DOHH2 (cell line): ENCODE measurements at regions not wholly inside any gene's neighbourhood (a gene's known extent, or its start where the extent isn't known, plus 50 kb on each side); places are given as distances from the start of the nearest gene placed in this dataset.

Experiments used
- H3F3A ChIP-seq: fragments of 200-600 bp; sonication (generic), shearing (Covaris generic); 2 replicates; pipeline ENCODE4 v1.6.0; 2016; ENCODE audit warnings: antibody characterized with exemption, mild to moderate bottlenecking; ENCODE audit not compliant: control insufficient read depth, insufficient read depth
- H3K27ac ChIP-seq: fragments of 200-600 bp; sonication (generic); 2 replicates; pipeline ENCODE4 v1.5.1; 2014; ENCODE audit warnings: low read depth, mild to moderate bottlenecking, low read length, moderate library complexity
- H3K27me3 ChIP-seq: fragments of 200-600 bp; sonication (generic); 2 replicates; pipeline ENCODE4 v1.6.1; 2014; ENCODE audit warnings: mild to moderate bottlenecking, low read length, mixed read lengths; ENCODE audit not compliant: control insufficient read depth
- H3K36me3 ChIP-seq: fragments of 200-600 bp; sonication (generic); 2 replicates; pipeline ENCODE4 v1.6.1; 2014; ENCODE audit warnings: mild to moderate bottlenecking, low read length, moderate library complexity, mixed read lengths; ENCODE audit not compliant: control insufficient read depth
- H3K4me1 ChIP-seq: fragments of 200-600 bp; sonication (generic); 2 replicates; pipeline ENCODE4 v1.6.1; 2014; ENCODE audit warnings: mild to moderate bottlenecking, low read length, mixed read lengths; ENCODE audit not compliant: control insufficient read depth
- H3K4me2 ChIP-seq: fragments of 200-600 bp; sonication (generic); 2 replicates; pipeline ENCODE4 v1.6.0; 2014; ENCODE audit warnings: mild to moderate bottlenecking, low read length, moderate library complexity
- H3K4me3 ChIP-seq: fragments of 200-600 bp; sonication (generic); 2 replicates; pipeline ENCODE4 v1.5.1; 2014; ENCODE audit warnings: mild to moderate bottlenecking, low read length, mixed read lengths
- H3K79me2 ChIP-seq: fragments of 200-600 bp; sonication (generic); 2 replicates; pipeline ENCODE4 v1.6.1; 2014; ENCODE audit warnings: mild to moderate bottlenecking, low read length, mixed read lengths; ENCODE audit not compliant: control insufficient read depth
- H3K9me2 ChIP-seq: fragments of 200-600 bp; sonication (generic); replicated peaks from 2 replicates; pipeline ENCODE4 v1.6.1; 2014; ENCODE audit warnings: mild to moderate bottlenecking, low read length, mixed read lengths; ENCODE audit not compliant: control insufficient read depth
- H3K9me3 ChIP-seq: fragments of 200-600 bp; sonication (generic); 2 replicates; pipeline ENCODE4 v1.6.1; 2014; ENCODE audit warnings: antibody characterized with exemption, low read length, mixed read lengths; ENCODE audit not compliant: control insufficient read depth, insufficient read depth
- H4K20me1 ChIP-seq: fragments of 200-600 bp; sonication (generic); 2 replicates; pipeline ENCODE4 v1.6.0; 2014; ENCODE audit warnings: low read depth, mild to moderate bottlenecking, antibody characterized with exemption, low read length, moderate library complexity; ENCODE audit not compliant: control insufficient read depth, insufficient read depth
- CTCF ChIP-seq: fragments of 200-600 bp; sonication (generic); IDR thresholded peaks from one replicate; pipeline ENCODE4 v1.5.1; 2014; ENCODE audit warnings: antibody characterized with exemption, mild to moderate bottlenecking, low read depth, low read length; ENCODE audit not compliant: poor library complexity, severe bottlenecking
- EZH2phosphoT487 ChIP-seq: fragments of 200-600 bp; sonication (generic); IDR thresholded peaks from 2 replicates; pipeline ENCODE4 v1.6.1; 2017; ENCODE audit warnings: borderline replicate concordance, mild to moderate bottlenecking, antibody characterized with exemption, low read length, moderate library complexity, mixed read lengths

- TF ChIP-seq EZH2phosphoT487 (no peak), CTCF (no peak)
- H3K4me2 ChIP-seq: no peak overlapping the region
- no peaks in the 10 kb centered on the region for H3K9me2 ChIP-seq
- H3K4me1 ChIP-seq: peaks cover 68% of the 10 kb centered on the region
- no peak overlapping the region for H3K27ac ChIP-seq
- no peaks in the 10 kb centered on the region for H3K27me3 ChIP-seq
- no peak overlapping the region for H3K4me3 ChIP-seq
- peaks cover 4% of the 10 kb centered on the region; the same call in 1 of the 2 replicates for H3K9me3 ChIP-seq
- peaks cover 74% of the 10 kb centered on the region for H3K79me2 ChIP-seq
- no peaks in the 10 kb centered on the region for H4K20me1 ChIP-seq
- H3F3A ChIP-seq: no peaks in the 10 kb centered on the region
- H3K36me3 ChIP-seq: peaks cover 5% of the 10 kb centered on the region; the same call in 1 of the 2 replicates
Observed at GRCh38 chr14:71359823-71360222, 452.6 kb downstream of the PCNX1 start.

GRCh38 chr14:71361336-71361735 lies 454.1 kb downstream of the PCNX1 start:
- Histone ChIP-seq H4K20me1 (no peaks in the 10 kb centered on the region), H3K27ac (no peak overlapping the region), H3K36me3 (peaks cover 5% of the 10 kb centered on the region; the same call in 1 of the 2 replicates), H3F3A (no peaks in the 10 kb centered on the region), H3K4me3 (no peak overlapping the region), H3K9me2 (no peaks in the 10 kb centered on the region), H3K4me2 (no peak overlapping the region), H3K27me3 (no peaks in the 10 kb centered on the region), H3K79me2 (peaks cover 66% of the 10 kb centered on the region), H3K9me3 (peaks cover 4% of the 10 kb centered on the region; the same call in 1 of the 2 replicates), H3K4me1 (peaks cover 55% of the 10 kb centered on the region)
- TF ChIP-seq CTCF: no peak
- TF ChIP-seq EZH2phosphoT487: no peak

- Histone ChIP-seq H3K79me2 (peaks cover 66% of the 10 kb centered on the region), H3F3A (no peaks in the 10 kb centered on the region), H4K20me1 (no peaks in the 10 kb centered on the region), H3K4me2 (no peak overlapping the region), H3K4me3 (no peak overlapping the region), H3K27me3 (no peaks in the 10 kb centered on the region), H3K4me1 (peaks cover 52% of the 10 kb centered on the region), H3K9me3 (peaks cover 4% of the 10 kb centered on the region; the same call in 1 of the 2 replicates), H3K27ac (no peak overlapping the region), H3K36me3 (peaks cover 5% of the 10 kb centered on the region; the same call in 1 of the 2 replicates), H3K9me2 (no peaks in the 10 kb centered on the region)
- no peak for TF ChIP-seq CTCF
- no peak for TF ChIP-seq EZH2phosphoT487
Observed at GRCh38 chr14:71361874-71362273, 454.6 kb downstream of the PCNX1 start.
